ENCODE measurements at regions not wholly inside any gene's neighbourhood (a gene's known extent, or its start where the extent isn't known, plus 50 kb on each side); places are given as distances from the start of the nearest gene placed in this dataset.

DNA sequence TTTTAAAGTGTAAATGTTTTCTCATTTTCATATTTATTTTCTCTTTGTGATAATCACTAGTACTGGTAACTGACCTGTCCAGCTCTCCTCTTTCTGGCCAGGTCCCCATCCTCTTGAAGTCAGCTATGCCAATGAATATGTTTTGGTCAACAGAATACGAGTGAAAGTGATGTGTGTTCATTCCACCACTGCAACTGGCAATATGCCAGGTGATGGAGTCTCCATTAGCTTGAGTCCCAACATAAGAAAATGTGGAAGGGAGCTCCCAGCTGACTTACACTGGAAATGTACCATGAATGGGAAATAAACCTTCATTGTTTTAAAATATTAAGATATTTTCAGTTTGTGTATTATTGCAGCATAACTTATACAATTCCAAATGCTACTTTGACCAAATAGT is 75.8 kb downstream of the CCDC34 start:
- DNase-seq: no peak

DNA sequence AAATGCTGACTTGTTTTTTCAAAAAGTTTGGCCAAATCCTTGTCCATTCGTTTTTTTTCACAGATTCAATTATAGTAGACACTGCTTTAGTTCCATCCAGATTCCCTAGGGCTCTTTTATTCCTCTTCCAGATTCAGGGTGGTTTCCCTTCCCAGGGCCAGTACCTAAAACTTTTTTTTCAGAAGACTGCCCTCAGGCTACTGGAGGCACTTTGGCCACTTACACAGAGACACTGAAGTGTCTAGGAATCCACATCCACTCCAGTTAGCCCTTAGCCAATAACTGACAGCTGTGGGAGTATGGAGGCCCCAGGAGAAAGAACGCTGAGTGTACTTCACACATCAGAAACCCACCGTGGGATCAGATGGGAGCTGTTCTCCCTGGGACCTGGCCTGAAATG is 77.3 kb downstream of the CCDC34 start:
- no peak for DNase-seq

GRCh38 chr11:27282806-27283205 is 80.2 kb downstream of the CCDC34 start:
- no peak for DNase-seq

DNA sequence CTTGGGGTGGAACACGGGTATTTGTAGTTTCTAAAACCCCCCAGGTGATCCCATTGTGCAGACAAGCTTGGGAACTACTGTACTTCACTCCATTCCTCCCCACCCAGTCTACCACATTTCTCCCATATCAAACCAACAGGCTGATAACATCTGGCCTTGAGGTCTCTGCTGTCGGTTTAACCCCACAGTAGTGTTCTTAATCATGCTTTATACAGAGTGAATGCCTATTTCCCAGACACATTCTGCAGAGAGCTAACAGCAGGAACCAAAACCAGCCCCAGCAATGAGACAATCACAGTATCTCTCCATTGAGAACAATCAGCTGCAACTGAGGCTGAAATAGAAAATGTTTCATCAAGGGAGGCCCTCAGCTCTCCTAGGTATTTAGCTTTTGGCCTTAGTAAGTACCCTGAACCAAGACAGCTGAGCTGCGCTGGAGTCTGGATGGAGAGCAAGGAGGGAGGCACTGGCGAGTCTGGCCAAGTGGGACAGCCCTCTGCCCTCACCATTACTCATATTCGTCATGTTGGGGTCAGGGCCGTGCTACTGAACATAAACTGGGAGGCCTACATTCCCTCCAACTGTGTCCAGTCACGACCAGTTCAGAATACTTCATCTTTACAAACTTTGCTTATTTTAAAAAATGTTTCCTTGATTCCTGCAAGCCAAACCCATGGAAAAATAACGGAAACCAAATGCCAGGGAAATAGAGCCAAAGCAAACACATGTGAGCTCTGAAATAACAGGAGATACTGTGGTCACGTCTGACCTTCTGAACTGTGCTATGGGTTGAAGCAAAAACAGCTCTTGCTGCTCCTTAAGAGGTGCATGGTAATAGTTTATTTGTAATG is 81.0 kb downstream of the CCDC34 start:
- DNase-seq: no peak

GRCh38 chr11:27281276-27281675 is 81.7 kb downstream of the CCDC34 start:
- DNase-seq: no peak

- DNase-seq: no peak
Observed at GRCh38 chr11:27280140-27280539, 82.9 kb downstream of the CCDC34 start.

DNA sequence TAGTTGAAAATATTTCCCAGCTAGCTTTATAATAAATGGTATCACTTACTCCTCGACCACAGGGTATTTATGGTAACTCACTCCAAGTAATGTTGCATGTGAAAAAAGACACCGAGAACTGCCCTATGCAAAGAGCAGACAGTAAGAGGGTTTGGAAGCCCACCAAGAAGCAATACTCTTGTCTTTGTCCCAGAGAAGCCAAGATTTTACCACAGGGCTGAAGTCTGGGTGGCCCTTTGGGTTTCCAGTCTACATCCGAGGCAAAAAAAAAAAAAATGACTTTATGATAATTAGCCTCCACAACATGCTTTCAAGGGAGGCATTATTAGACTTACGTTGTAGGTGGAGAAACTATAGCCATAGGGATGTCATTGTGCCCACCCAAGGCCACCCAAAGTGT is 83.6 kb downstream of the CCDC34 start:
- DNase-seq: no peak

GRCh38 chr11:27277843-27278242 is 85.2 kb downstream of the CCDC34 start:
- no peak for DNase-seq

DNA sequence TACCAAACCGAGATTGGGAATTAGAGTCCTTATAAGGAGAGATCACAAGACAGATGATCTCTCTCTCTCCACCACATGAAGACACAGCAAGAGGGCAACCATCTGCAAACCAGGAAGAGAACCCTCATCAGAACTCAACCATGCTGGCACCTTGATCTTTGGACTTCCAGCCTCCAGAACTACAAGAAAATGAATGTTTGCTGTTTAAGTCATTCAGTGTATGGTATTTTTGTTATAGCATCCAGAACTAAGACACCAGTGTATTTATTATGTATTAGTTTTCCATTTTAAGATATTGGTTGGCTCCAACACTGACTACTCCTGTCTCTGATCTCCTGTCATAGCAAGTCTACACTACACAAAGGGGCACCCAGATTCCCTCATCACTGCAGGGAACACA is 86.9 kb downstream of the CCDC34 start:
- no peak for DNase-seq

GRCh38 chr11:27274854-27275395 is 88.1 kb downstream of the CCDC34 start:
- DNase-seq: no peak

GRCh38 chr11:27266125-27266524 is 96.9 kb downstream of the CCDC34 start:
- no peak for DNase-seq

DNA sequence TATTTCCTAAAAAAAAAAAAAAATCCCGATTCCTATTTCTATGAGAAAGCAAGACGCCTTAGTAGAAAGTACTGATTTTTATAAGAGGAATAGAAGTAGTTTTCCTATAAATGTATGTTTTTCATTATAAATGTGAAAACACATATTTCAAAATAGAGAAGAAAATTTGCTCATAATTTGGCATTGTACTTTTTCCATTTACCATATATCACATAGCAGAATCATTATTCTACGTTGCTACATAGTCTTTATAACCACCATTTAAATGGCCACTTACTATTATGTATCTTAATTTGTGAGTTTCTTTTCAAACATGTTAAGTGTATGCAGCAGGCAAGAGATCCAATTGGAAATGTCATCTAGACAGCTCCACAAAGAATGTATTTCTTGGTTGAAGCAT is 99.0 kb downstream of the CCDC34 start:
- no peak for DNase-seq

DNA sequence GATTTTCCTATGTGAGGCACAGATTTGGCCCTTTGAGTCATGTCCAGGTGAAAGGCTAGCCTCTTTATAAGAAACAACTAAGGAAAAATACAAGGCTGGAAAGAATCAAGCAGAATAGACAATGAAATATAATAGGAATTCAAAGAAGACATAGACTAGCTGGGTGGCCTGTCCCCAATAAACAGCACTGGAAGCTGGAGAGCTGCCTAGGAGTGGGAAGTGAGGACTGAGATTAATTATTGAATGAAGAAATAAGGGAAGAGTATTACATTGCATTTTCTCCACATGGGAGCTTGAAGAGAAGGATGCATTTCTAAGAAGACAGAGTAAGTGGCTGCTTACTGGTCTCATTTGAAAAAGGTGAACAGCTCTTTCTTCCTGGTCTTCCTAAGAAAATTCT is 100.0 kb downstream of the CCDC34 start:
- no peak for DNase-seq

DNA sequence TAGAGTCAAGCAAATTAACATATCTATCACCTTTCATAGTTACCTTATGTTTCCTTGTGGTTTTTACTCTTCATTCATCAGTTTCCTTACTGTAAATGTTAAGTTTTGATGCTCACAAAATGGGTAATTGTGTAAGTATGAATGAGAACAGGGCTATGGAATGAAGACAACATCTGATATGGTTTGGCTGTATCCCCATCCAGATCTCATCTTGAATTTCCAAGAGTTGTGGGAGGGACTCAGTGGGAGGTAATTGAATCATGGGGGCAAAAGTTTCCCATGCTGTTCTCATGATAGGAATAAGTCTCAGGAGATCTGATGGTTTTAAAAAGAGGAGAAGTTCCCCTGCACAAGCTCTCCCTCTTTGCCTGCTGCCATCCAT is 107.6 kb downstream of the CCDC34 start:
- DNase-seq: no peak

- DNase-seq: no peak
Observed at GRCh38 chr11:27254744-27255446, 108.1 kb downstream of the CCDC34 start.

DNA sequence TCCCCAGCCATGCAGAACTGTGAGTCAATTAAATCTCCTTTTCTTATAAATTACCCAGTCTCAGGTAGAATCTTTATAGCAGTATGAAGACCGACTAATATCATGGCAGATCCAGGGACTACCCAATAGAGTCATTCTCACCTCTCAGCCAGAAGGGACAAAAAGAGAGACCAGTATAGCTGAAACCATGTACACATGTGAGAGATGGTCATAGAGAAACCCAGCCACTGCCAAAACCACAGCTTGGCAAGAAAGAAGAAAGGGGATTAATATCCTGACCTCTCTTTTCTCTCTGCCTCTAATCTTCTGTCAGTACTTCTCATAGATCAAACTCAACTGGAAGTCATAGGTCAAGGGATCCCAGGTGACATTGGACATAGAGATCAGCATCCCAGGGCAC is 109.8 kb downstream of the CCDC34 start:
- DNase-seq: no peak

DNA sequence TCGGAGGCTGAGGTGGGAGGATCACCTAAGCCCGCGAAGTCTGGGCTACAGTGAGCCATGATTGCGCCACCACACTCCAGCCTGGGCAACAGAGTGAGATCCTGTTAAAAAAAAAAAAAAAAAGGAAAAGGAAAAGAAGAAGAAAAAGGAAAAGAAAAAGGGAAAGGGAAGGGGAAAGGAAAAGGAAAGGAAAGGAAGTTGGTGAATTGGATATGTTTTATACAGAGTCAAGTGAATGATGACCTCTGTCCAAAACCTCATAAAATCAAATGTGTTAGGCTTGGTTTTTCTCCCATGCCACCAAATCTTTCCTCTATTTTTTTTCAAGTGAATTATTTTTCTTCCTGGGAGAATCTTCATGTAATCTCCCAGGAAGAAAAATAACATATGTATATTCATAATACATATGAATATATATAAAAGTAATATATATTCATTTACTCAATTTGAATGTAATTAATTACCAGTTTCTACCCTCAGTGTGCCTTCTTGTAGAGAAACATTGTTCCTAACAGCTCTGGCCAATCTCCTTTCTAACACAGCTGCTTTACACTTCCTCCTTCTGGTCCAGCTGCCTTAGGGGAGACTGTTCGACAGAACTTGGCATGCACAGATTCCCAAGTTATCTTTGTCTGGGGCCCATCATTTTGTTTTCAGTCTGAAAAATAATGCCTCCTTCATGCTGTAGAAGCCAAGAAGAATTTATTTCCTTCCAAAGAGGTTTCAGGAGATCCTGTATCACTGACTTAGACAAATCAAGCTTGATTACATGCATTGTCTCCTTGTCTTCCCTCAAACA is 111.9 kb downstream of the CCDC34 start:
- DNase-seq: no peak

GRCh38 chr11:27248576-27249509 is 114.2 kb downstream of the CCDC34 start:
- no peak for DNase-seq

DNA sequence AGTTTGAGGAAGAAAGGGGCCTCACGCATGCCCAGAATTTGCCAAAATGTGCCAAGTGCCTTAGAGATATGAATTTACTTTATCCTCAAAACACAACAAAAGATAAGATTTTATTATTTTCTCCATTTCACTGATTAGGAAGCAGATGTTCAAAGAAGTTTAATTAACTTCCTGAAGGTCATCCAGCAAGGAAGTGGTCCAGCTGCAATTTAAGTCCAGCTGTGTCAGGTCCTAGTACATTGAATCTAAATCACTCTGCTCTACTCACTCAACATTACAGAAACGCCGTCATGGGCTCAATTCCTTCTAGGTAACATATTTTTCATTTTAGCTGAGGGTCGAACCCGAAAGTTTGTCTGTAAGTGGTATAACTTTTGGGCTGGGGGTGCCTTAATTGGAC is 115.4 kb downstream of the CCDC34 start:
- no peak for DNase-seq

- DNase-seq: no peak
Observed at GRCh38 chr11:27246925-27247324, 116.1 kb downstream of the CCDC34 start.

DNA sequence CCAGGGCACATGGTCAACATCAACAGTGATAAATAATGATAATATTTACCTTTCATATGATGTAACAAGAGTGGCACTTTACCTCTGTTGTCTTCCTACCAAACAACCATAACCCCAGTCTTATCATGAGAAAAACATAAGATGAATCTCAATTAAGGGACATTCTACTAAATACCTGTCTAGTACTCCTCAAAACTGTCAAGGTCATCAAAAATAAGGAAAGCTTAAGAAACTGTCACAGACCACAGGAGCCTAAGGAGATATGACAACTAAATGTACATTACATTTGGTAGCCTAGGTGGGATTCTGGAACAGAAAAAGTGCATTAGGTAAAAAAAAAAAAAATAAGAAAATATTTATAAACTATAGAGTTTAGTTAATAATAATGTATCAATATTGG is 118.1 kb downstream of the CCDC34 start:
- no peak for DNase-seq

DNA sequence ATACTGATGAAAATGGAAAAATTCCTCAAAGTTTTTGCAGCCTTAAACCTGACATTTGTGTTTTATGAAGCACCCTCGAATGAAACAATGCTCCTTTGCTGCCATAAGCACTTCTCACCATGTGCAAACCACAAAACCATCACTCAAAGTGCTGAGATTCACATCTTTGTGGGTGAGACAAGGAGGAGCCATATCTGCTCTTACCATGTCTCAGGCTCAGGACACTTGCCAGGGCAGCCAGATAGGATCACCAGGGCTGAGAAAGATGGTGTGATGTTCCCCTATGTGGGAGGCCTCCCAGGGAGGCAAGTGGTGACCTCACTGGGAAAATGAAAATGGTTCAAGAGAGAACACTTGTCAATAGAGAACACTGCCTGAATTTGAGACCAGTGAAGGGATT is 120.4 kb downstream of the CCDC34 start:
- no peak for DNase-seq
